Kidney epithelial cell (primary cell): ENCODE measurements at regions not wholly inside any gene's neighbourhood (a gene's known extent, or its start where the extent isn't known, plus 50 kb on each side); places are given as distances from the start of the nearest gene placed in this dataset.
"Not testable (repeated sequence)": the region's sequence is repeated elsewhere in the genome, so short reads cannot be mapped to it uniquely, and the experiment has no call there.

Experiments
- DNase-seq: peaks from one replicate; pipeline ENCODE4 v3.0.0-alpha.2; 2010; ENCODE audit warnings: low read depth
- H3K27me3 ChIP-seq: 2 replicates; pipeline ENCODE4 v1.6.0; 2011; ENCODE audit warnings: low read length; ENCODE audit not compliant: control insufficient read depth, insufficient read depth
- H3K36me3 ChIP-seq: 2 replicates; pipeline ENCODE4 v1.5.1; 2011; ENCODE audit warnings: low read length; ENCODE audit not compliant: control insufficient read depth, insufficient read depth
- H3K4me3 ChIP-seq: 2 replicates; pipeline ENCODE4 v1.5.1; 2011; ENCODE audit warnings: low read depth, mild to moderate bottlenecking, control low read depth, low read length
- TF ChIP-seq, protein P1 (sequence below): IDR thresholded peaks from 2 replicates; pipeline ENCODE4 v1.5.1; 2011; ENCODE audit warnings: mild to moderate bottlenecking, moderate library complexity, low read length, control low read depth, inconsistent platforms; ENCODE audit not compliant: insufficient read depth, poor library complexity, severe bottlenecking

DNA sequence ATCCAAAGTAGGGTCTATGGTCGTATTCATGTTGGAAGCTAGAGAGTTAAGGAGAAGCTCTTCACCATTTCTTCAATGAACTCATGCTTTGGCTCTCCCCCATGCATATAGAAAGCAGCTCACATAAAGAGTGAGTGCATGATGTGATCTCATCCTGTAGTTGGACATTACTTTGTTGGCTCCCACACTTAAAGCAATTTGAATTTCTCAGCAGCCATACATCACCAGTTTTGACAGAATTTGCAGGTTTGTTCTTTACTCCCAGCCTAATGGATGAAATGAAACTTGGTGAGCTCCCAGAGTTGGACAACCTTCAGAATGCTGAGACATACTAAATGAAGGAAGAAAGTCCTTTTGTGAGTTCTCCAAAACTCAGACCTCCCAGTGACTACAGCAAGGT lies 613.5 kb downstream of the IQCM start:
- no peak for DNase-seq
- TF ChIP-seq, protein P1, sequence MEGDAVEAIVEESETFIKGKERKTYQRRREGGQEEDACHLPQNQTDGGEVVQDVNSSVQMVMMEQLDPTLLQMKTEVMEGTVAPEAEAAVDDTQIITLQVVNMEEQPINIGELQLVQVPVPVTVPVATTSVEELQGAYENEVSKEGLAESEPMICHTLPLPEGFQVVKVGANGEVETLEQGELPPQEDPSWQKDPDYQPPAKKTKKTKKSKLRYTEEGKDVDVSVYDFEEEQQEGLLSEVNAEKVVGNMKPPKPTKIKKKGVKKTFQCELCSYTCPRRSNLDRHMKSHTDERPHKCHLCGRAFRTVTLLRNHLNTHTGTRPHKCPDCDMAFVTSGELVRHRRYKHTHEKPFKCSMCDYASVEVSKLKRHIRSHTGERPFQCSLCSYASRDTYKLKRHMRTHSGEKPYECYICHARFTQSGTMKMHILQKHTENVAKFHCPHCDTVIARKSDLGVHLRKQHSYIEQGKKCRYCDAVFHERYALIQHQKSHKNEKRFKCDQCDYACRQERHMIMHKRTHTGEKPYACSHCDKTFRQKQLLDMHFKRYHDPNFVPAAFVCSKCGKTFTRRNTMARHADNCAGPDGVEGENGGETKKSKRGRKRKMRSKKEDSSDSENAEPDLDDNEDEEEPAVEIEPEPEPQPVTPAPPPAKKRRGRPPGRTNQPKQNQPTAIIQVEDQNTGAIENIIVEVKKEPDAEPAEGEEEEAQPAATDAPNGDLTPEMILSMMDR, result no peak
- H3K4me3 ChIP-seq, result no peak overlapping the region
- H3K36me3 ChIP-seq, result no peaks in the 10 kb centered on the region
- H3K27me3 ChIP-seq, result no peaks in the 10 kb centered on the region

DNA sequence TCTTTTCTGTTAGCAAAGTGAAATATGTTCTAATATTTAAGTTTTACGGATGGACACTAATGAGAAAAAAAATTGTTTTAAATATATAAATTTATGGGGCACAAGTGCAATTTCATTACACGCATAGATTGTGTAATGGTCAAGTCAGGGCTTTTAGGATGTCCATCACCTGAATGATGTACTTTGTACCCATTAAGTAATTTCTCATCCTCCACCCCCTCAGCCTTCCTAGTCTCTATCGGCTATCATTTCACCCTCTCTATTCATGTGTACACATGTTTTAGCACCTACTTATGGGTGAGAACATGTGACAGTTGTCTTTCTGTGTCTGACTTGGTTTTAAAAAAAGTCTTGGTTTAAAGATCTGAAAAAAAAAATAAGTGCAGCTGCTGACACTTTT lies 616.0 kb downstream of the IQCM start:
- no peaks in the 10 kb centered on the region for H3K27me3 ChIP-seq

DNA sequence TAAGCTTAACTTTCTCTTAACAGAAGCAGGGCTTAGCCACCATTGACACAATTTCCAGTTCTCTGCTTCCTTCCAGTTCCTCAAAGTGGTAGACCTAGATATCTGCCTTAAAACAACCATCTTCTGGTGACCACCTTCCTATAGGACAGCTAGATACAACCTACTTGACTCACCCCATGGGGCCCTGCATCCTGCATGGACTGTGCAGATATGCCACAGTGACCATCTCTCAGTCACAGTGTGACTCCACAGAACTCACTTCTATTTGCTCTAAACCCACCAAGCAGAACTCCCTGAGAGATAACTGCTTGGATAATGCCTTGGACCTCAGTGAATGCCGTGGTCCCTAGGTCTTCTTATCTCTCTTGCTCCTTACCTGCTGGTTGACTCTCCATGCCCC lies 621.6 kb downstream of the IQCM start:
- H3K27me3 ChIP-seq, result no peaks in the 10 kb centered on the region
- TF ChIP-seq, protein P1, result no peak
- H3K4me3 ChIP-seq, result no peak overlapping the region
- DNase-seq, result no peak
- no peaks in the 10 kb centered on the region for H3K36me3 ChIP-seq

More for the DNA sequence above, 616.0 kb downstream of the IQCM start:
- TF ChIP-seq, protein P1, result no peak
- no peak overlapping the region for H3K4me3 ChIP-seq
- no peak for DNase-seq
- H3K36me3 ChIP-seq, result no peaks in the 10 kb centered on the region

DNA sequence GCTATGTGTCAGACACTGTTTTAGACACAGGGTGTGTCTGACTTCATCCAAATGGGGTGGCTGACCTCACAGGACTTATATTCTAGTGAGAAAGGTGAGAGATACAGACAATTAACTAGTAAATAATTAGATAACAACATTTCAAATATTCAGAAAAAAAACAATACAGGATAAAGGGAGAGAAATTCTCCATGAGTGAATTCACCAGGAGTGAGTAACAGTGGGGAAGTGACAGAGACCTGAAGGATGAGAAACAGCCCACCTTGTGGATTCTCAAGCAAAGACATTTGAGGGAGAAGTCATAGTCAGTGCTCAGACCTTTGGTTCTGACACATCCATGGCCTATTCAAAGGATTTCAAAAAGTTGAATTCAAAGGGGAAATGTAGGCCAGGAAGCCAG lies 627.9 kb downstream of the IQCM start:
- TF ChIP-seq, protein P1, result no peak
- Histone ChIP-seq H3K4me3 (no peak overlapping the region), H3K27me3 (no peaks in the 10 kb centered on the region), H3K36me3 (no peaks in the 10 kb centered on the region)
- DNase-seq, result no peak

DNA sequence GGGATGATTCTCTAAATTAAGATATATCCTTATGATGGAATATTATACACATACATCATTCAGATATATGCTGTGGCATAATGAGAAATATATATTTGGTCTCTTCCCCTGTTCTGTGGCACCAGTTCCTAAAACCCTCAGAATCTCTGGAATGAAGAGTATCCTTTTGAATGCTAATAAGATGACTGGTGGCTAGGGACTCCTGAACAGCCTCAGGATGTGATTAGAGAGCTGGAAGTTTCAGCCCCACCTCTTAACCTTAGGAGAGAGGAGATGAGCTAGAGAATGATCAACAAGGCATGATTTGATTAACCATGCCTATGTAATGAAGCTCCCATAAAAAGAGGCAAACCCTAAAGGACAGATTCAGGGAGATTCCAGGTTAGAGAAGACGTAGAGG lies 632.0 kb downstream of the IQCM start:
- TF ChIP-seq, protein P1, result no peak
- no peaks in the 10 kb centered on the region for H3K27me3 ChIP-seq
- H3K4me3 ChIP-seq, result no peak overlapping the region
- no peak for DNase-seq
- H3K36me3 ChIP-seq, result no peaks in the 10 kb centered on the region

DNA sequence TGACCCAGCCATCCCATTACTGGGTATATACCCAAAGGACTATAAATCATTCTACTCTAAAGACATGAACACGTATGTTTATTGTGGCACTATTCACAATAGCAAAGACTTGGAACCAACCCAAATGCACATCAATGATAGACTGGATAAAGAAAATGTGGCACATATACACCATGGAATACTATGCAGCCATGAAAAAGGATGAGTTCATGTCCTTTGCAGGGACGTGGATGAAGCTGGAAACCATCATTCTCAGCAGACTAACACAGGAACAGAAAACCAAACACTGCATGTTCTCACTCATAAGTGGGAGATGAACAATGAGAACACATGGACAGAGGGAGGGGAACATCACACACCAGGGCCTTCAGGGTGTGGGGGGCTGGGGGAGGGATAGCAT lies 634.2 kb downstream of the IQCM start:
- not testable (repeated sequence) for H3K27me3 ChIP-seq, H3K4me3 ChIP-seq, DNase-seq, H3K36me3 ChIP-seq

DNA sequence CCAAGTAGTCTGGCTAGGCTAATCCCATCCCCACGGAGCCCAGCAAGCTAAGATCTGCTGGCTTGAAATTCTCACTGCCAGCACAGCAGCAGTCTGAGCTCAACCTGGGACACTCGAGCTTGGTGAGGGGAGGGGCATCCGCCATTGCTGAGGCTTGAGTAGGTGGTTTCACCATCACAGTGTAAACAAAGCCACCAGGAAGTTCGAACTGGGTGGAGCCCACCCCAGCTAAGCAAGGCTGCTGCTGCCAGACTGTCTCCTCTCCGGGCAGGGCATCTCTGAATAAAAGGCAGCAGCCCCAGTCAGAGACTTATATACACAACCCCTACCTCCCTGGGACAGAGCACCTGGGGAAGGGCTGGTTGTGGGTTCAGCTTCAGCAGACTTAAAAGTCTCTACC lies 639.6 kb downstream of the IQCM start:
- no peak for DNase-seq
- H3K4me3 ChIP-seq, result no peak overlapping the region
- H3K27me3 ChIP-seq, result no peaks in the 10 kb centered on the region
- TF ChIP-seq, protein P1, result no peak
- no peaks in the 10 kb centered on the region for H3K36me3 ChIP-seq
